CD4-positive, alpha-beta T cell treated with Interleukin-4 for 1 hour (primary cell): ENCODE measurements at regions not wholly inside any gene's neighbourhood (a gene's known extent, or its start where the extent isn't known, plus 50 kb on each side); places are given as distances from the start of the nearest gene placed in this dataset.
A peak's percentile ranks its signal among the peaks of the same experiment; 100 is the strongest.
"Not testable (repeated sequence)": the region's sequence is repeated elsewhere in the genome, so short reads cannot be mapped to it uniquely, and the experiment has no call there.

Experiments
- DNase-seq, 2 donors: peaks; one replicate each; pipeline ENCODE4 v3.0.0-alpha.2; 2020 to 2022

GRCh38 chr18:34942276-34942675 lies 98.9 kb upstream of the MAPRE2 start:
- no peak for DNase-seq

DNA sequence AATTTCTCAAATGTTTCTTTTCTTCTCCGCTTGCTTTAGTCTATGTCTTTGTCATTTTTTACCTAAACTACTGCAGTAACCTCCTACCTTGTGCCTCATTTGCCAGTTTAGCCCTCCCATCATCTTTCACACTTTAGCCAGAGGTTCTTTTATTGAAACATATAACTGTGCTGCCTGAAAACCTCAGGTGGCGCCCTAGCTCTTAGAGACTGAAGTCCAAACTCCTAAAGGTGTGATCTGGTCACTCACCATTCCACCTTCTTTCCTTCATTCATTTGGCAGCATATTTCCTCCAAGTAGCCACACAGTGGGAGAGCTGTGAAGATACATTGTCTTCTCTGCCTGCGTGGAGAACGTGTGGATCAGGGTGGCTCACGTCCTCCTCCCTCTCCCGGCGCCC lies 98.2 kb upstream of the MAPRE2 start:
- no peak for DNase-seq

- DNase-seq: no peak
Observed at GRCh38 chr18:34943587-34943986, 97.6 kb upstream of the MAPRE2 start.

- DNase-seq: no peak
Observed at GRCh38 chr18:34947711-34948125, 93.5 kb upstream of the MAPRE2 start.

DNA sequence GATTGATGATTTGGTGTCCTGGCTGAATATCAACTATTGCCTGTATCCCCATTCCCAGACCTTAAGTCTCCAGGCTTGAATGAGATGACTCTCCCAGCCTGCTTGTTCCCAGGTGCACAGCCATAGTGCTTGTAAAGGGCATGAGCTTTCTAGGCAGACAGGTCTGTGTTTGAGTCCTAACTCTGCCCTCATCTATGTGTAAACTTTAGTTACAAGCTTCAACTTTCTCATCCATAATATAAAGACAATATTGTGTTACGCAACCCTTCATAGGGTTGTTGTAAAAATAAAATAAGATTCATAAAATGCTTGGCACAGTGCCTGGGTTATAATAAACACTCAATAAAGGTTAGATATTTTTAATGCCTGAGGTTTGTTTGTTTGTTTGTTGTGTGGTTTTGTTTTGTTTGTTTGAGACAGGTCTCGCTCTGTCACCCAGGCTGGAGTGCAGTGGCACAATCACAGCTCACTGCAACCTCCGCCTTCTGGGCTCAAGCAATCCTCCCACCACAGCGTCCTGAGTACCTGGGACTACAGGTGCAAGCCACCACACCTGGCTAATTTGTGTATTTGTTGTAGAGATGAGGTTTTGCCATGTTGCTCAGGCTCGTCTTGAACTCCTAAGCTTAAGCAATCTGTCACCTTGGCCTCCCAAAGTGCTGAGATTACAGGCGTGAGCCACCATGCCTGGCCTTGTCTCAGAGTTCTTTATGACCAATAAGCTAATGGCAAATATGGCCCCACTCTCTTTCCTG lies 89.4 kb upstream of the MAPRE2 start:
- DNase-seq: no peak

DNA sequence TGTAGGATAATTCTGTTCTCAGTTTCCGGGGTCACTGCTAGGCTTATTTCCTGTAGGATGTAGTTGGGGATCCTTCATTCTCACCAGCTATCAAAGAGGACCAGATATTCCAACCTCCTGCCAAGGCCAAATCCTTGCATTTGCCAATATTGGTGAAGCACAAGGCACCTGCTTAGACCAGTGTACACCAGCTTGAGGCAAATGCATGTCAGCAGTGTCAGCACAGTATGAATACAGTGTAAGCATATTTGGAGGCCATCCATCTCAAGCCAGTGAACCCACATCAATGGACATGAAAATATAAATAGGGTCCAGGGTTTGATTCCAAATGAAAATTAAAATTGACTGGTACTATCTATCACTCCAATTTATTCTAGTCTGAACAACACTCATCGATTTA lies 88.0 kb upstream of the MAPRE2 start:
- DNase-seq: no peak

- DNase-seq: not testable (repeated sequence)
Observed at GRCh38 chr18:34955494-34955893, 85.7 kb upstream of the MAPRE2 start.

- DNase-seq: no peak
Observed at GRCh38 chr18:34956663-34957062, 84.5 kb upstream of the MAPRE2 start.

GRCh38 chr18:34957119-34957863 lies 83.9 kb upstream of the MAPRE2 start:
- DNase-seq: no peak

DNA sequence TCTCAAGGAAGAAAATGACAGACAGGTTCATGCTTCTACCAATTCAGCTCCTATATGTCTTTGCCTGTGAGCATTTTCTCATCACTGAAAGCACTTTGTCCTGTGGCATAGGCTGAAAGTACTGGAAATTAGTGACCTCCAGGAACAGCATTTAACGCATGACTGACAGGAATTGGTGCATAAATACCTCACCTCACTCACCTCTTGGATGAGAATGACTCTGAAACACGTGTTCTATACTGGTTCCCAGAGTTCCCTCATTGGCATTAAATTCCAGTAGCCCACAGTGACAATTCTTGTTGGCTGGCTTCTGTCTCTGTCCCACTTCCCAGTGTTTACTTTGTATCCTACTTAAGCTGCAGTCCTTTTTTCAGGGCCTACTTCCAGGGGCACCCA lies 83.4 kb upstream of the MAPRE2 start:
- DNase-seq: no peak

GRCh38 chr18:34959211-34959829 lies 81.9 kb upstream of the MAPRE2 start:
- no peak for DNase-seq

- no peak for DNase-seq
Observed at GRCh38 chr18:34959989-34960388, 81.2 kb upstream of the MAPRE2 start.

DNA sequence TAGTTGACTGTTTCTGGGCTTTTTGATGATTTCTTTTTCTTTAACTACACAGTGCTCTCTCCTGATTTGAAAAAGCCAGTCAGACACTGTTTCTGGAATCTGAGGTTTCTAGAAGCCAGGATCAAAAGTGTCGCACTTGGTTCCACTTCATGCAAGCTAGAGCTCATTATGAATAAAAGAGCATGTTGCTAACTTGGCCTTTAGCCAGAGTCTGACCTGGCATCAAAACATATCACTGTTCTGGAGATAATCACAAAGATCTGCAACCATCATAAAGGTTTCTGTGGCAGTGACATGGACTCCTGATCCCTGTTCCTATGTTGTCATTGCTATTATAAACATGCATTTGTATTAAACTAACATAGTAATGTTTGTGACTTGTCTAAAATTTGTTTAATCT lies 76.1 kb upstream of the MAPRE2 start:
- no peak for DNase-seq

GRCh38 chr18:34965566-34965965 lies 75.6 kb upstream of the MAPRE2 start:
- DNase-seq: no peak

DNA sequence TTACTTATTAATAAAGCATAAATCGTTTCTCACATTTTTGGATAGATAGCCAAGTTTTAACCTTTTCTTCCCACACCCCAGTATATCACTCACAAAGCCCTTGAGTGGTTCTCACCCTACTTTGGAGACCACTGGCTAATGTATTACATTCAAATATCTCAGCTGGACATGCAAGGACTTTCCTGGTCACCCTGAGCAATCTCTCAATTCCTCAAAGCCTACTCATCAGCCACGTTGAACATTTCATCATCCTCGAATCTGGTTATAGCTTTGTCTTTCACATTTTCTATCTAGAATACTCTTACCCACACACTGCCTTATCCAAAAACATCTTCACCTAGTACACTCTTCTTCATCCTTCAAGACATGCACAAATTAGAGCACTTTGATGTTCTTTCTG lies 71.1 kb upstream of the MAPRE2 start:
- DNase-seq: no peak

DNA sequence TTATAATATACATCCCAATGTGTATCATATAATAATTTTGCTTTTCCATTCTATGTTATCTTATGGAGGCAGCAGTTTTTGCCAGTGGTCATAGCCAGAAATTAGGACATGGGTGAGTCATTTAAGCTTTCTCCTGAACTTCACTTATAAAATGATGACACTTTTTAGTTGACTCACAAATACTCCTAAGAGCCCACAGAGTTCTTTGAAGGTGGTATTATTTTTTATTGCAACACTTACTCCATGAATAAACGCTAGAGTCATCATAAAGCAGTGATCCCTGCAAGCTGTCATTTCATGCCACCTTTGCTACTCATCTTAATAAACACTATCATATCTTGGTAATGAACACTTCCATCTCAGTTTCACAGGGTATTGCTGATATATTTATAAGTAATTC lies 69.9 kb upstream of the MAPRE2 start:
- DNase-seq: no peak

DNA sequence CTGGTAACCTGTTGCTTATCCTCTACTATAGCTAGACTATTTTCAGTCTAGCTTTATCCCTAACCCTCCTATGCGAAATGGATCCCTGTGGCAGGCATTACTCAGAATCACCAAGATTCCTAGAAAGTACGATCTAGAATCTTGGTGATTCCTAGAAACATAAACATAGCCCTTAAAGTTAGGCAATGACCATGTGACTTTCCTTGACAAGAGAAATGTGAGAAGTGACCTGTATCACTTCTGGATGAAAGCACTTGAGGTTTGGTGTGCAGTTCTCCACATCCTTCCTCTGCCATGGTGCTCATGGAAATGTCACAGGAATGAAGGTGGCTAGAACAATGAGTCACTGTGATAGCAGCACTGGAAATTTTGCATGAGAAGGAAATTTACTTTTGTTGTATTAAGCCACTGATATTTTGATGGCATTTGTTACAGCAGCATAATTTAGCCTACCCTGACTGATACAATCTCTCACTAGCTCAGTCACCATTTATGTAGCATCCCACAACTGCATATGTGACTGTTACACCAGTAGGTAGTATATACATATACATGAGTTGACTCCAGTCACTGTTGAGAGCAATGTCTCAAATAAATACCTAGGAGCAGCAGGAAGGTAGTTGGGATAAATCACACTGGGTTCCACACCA lies 68.3 kb upstream of the MAPRE2 start:
- no peak for DNase-seq

- no peak for DNase-seq
Observed at GRCh38 chr18:34976123-34976522, 65.1 kb upstream of the MAPRE2 start.

GRCh38 chr18:34976534-34976898 lies 64.7 kb upstream of the MAPRE2 start:
- DNase-seq: no peak

DNA sequence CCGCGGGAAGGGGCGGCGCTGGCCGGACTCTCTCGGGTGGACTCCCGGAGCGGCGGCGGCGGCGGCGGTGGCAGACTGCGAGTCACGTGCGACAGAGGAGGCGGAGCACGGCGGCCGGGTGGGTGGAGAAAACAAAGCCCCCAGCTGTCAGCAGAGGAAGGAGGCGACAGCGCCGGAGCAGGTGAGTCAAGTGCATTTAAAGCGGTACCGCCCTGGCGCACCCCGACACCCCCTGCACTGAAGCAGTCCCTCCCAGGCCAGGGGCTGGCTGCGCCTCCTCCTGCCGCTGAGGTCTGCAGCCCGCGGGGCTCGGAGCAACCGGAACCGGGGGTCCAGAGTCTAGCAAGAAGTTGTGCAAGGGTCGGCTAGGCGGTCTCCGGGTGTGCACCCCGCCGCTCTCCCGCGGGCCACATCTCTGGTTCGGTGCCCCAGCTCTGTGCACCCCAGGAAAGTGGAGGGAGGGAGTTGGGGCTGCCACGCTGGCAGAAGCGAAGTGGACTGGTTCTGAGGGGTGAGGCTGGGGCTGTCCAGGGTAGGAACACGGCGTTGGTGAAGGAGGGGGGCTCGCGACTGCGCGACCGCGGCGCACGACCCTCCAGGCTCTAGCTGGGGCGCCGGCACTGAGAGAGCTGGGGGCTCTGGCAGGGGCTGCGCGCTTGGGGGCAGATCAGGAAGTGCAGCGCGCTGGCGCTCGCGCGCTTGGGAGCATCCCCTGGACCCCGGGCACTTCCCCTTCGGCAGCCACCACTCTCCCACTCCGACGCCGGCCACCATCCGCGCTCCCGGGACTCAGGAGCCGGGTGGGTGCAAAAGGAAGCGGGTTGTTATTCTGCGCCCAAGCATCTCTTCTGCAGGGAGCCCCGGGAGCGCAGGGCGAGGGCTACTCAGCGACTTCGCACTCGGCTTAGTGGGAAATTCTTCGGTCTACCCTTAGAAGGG lies 64.0 kb upstream of the MAPRE2 start:
- DNase-seq: peak; percentile 74 to 75

- peak; percentile 26 to 34 for DNase-seq
Observed at GRCh38 chr18:34977838-34978532, 63.2 kb upstream of the MAPRE2 start.

DNA sequence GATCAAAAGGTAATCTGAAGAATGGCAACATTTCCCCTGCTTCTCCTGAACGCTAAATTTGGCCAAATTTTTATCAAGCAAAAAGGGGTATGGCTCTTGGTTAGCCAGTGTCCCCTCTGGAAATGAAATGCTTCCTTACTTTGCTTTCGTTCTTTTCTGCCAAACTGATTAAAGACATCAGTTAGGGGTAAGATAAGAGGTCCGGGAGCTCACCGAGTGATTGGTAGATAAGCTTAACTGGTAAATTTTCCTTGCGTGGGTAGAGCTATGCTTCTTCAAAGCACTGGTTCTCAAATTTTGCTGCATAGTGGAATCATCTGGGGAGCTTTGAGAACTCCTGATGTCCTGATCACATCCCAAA lies 62.7 kb upstream of the MAPRE2 start:
- DNase-seq: peak in 1 of 2 donors; percentile 5
